ENCODE measurements at regions not wholly inside any gene's neighbourhood (a gene's known extent, or its start where the extent isn't known, plus 50 kb on each side); places are given as distances from the start of the nearest gene placed in this dataset.
"Not testable (repeated sequence)": the region's sequence is repeated elsewhere in the genome, so short reads cannot be mapped to it uniquely, and the experiment has no call there.

DNA sequence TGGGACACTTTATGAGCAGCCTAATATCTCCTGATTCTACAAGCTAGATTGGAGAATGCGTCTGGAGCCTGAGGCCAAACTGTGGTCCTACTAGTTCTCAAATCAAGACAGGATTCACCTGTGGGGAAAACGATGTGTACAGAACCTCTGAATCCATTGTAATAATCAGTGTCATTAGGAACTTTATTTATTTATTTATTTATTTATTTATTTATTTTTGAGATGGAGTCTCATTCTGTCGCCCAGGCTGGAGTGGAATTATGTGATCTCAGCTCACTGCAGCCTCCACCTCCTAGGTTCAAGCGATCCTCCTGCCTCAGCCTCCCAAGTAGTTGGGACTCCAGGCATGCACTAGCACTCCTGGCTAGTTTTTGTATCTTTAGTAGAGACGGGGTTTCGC, 52.6 kb upstream of the KIF26B start:
- not testable (repeated sequence) for DNase-seq

DNA sequence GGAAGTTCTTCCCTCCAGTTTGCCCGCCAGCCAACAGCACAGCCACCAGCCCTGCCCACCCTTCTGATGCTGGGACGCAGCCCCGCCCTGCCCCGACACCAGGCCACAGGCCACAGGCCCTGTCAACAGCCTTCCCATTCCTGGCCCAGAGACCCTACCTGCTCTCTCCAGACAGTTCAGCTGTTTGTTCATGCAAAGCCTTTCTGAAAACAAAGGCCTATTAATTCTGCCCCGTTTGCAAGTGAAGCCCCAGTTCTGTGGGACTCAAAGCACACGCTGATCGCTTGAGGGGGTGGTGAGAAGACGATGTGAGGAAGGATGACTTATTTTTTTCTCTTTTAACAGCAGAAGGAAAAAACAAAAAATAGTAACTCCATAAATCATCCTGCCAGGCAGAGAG, 55.4 kb upstream of the KIF26B start:
- no peak for DNase-seq

DNA sequence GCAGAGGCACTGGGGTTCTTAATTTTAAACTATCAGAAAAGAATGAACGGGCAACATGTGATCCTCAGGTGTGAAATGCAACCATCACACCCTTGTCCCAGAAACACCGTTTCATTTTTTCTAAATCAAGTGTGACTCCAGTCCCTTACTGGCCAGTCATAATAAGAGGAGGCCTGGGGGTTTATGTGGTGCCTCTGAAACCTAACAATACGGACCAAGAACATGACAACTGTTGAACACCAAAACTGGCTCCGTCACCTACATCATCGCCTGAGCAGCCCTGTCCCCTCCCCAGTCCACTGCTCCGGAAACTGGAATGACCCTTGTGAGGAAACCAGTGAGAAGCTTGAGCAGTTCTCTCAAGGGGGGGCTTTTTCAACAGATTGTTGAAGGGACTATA, 55.9 kb upstream of the KIF26B start:
- DNase-seq, result no peak

DNA sequence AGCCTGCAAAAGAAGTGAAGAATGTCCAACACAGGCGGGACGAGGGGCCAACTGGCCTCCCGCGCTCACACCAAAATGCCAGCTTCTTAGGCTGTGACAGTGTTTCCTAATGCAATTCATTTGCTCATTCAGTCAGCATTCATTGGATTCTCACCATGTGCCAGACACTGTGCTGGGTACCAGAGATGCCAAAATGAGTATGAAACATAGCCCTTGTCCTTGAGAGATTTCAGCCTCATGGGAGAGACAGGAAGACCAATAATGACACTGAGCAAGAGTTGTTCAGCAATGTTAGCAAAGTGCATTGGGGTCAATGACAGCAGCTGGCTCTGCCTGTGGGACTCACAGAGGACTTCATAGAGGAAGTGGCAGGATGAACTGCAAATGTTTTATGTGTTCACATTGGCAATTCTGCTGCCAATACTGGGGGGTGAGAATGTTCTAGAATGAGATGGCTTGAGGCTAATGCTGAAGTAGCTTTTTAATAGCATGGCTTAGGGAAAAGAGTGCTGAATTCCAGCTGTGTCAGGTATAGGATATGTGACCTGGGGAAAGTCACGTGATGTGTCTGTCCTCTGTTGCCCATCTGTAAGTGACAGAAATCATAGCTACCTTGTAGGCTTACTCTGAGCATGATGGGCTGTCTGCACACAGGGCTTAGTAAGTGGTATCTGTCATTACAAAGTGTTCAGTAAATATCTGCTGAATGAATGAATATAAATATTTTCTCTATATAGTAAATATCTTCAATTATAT, 58.3 kb upstream of the KIF26B start:
- no peak for DNase-seq

DNA sequence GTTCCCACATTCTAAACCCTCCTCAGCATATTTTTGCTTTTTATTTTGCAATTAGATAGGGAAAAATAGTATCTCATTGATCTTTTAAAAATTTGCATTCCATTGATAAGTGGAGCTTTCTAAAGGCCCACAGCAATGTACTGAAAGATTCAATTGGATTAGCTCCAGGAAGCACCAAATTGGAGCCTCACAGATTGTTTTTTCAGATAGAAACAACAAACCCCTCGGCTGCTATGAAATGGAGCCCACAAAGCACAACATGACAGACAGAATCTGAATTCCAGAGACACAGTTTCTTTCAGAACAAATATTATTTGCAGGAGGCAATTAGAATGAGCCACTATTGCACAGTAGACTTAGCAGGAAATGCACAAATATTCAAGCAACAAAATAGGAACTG, 58.9 kb upstream of the KIF26B start:
- no peak for DNase-seq

DNA sequence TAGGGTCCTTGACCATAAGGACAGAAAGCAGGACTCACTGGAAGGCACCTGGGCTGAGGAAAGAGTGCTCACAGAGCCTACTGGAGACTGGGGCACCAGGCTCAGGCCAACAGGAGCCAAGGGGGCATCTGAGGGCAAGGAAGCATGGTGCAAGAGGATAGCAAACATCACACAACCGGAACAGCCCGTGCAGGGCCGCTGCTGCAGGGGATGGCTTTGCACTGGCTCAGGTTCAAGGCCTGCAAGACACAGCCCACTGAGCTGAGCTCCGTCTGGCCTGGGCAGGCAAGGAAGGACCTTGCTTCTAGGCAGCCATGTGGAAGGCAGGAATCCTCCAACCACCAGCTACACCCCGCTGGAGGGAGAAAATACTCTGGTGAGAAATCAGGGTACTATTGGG, 59.8 kb upstream of the KIF26B start:
- no peak for DNase-seq

DNA sequence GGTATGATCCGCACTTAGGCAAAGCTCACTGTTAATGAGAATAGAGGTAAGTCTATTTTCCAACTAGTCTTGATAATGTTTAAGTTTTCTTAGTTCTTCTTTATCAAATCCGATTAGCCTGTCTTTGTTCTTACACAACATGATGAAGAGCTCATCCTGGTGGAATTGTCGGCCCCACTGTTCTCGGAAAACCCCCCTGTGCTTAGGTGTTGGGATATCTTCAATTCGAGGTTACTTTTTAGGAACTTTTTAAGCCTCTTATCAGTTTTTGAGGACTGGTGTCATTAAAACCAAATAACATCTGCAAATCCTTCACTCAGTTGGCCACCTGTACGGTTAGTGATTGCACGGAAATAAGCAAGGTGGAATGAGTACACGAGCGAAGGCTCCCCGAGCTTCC, 60.7 kb upstream of the KIF26B start:
- DNase-seq, result no peak

DNA sequence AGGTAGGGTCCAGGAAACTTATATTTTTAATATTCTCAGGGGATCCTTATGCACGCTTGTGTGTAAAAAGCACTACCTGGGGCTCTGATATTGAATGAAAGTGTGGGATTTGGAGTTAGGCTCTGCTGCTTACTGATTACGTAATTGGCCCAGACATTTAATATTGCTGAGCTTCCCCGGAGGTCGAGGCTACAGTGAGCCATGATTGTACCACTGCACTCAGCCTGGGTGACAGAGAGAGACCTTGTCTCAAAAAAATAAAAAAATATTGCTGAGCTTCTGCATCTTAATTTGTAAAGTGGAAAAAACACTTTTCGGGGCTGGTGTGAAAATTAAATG, 62.2 kb upstream of the KIF26B start:
- no peak for DNase-seq

DNA sequence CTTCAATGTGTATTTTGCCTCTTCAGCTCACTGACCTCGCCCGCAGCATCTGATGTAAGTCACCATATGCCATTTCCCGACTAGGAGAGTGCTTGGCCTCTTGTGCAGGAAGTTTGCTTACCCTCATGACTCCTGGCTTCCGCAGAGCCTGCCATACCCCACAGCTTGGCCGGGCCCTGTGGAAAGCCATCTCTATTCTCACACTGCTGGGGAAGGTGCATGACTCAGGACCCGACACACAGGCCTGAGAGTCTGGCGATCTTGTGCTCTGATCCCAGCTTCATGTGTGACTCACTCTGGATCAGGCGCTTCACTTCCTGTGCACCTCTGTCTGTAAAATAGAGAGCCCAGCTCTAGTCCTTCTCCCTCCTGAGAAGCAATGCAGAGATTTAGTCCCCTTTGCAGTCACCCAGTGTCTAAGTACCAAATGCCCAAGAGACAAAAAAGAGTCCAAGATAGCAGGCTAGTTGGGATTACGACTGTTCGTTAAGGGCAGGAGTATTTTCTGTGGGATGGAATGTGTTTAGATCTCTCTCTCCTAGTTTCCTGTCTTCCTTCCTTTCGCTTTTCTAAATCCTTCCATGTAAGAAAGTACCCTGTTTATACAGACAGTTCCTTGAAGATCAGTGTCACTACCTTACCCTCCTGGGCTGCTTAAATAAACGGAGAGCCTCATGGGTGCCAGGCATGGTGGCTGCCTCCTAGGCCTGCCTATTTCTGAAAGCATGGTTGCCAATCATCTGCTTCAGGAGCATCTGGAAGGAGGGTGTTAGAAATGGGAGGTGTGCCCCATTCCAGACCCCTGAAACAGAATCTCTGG, 62.8 kb upstream of the KIF26B start:
- no peak for DNase-seq

DNA sequence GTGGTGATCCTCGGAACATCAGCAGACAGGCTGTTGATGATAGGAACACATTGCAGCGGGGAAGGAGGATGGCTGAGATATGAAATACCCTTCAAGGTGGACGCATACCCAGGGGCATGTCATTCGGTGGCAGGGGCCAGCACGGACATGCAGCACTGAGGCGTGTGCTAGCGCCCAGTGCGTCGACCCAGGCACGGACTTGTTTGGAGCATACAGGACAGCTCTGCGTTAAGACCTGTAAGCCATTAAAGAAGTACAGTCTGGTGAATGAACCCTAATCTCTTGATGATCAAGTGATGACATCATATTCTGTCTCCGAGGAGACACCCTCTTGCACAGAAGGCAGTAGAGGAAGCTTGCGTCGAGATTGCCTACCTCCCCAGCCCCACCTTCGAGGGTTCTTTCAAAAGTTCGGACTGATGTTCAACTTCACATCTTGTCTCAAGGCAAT, 63.6 kb upstream of the KIF26B start:
- DNase-seq, result no peak

DNA sequence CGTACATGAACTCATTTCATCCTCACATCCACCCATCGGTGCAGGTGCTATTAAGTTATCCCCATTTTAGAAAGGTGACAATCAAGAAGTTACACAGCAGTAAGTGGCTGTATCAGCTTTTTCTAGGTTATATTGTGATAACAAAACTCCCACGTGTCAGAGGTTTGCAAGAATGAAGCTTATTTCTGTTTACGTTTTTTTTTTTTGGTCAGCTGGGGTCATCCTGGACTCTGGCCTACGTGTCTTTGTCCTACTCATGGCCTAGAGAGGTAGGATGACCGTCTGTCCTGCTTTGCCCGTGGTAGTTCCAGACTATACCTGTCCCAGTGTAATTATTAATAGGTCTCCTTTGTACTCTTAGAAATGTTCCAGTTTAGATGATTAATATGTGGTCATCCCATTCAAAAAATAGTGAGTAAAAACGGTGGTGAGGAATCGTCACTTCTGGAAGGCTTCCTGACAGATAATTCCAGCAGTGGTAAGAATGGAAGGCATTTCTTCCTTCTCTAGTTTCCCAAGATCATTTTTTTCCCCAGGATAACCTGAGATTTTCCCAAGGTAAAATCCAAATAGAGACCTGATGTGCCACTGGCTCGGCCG, 64.2 kb upstream of the KIF26B start:
- no peak for DNase-seq

DNA sequence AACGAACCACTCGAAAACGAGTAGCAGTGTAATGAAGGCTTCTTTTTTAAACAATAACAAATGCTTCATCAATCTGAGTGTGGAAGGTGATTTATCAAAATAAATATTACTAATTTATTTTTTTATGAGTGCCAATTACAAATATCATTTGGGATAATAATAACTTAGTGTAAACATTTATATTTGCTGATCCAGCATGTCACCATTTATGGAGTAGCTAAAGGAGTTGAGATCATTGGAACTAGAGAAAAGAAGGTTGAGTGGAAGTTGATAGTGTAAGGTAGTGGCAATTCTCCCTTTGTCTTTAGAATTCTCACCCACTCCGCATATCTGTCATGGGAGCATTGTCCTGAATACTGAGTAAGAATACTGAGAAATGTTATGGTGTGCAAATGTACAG, 67.1 kb upstream of the KIF26B start:
- no peak for DNase-seq

DNA sequence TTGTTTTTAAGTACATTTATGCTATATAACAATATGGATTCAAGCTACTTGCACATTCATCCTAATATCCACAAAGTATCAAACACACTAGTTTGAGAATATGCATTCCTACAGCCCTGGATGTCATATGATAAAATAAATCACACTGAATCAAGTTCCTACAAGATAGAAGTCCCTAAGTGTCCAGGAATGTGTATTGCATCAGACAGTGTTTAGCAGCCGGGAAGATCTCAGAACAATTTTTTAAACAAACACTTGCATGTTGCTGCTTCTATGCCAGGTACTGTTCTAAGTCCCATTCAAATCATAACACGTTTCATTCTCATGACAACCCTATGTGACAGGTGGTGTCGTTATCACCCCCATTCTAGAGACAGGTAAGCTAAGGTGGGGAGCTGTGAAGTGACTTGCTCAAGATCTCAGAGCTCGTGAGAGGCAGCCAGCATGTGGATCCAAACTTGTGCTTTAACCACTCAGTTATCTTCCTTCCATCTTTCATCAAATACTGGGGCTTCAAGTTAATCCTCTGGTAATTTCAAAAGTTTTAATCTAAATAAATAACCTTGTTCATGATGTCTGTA, 68.3 kb upstream of the KIF26B start:
- DNase-seq, result no peak

DNA sequence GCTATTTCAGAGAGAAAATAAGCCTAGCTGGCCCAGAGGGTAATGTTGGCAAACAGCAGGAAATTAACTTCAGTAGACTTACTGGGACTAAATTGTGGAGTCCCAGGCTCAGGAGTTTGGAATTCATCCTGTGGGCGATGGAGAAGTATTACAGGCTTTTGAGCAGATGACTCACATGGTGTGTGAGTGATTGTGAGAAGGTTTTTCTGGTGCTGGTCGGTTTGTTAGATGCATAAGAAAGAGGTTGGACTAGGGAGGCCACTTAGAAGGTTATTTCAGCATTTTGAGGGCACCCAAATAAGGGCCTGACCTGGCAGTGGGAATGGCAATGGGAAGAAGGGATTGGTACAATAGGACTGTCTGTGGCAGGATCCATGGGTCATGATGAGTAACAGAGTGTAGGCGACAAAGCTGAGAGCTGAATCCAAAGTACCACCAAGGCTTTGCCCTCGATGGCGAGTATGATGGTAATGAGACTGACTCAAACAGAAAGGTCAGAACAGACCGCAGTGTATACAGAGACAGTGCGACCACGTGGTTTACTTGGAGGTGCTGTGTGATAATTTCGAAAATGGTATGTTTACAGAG, 69.2 kb upstream of the KIF26B start:
- no peak for DNase-seq

DNA sequence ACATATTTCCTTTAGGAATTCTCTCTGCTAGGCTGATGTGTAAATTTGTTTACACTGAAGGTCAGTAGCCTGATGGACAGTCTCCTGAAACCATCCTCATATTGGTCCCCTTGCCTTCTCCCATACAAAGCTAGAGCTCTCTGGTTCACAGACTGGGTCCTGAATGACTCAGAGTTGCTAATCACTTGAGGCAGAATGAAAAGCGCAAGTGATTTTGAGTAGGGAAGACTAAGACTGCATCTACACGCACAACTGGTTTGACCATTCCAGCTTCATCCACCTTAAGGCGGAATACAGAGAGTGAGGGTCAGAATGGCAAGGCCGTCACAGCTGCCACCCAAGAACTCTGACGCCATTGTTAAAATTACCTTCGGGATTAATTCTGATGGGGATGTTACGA, 70.2 kb upstream of the KIF26B start:
- no peak for DNase-seq

DNA sequence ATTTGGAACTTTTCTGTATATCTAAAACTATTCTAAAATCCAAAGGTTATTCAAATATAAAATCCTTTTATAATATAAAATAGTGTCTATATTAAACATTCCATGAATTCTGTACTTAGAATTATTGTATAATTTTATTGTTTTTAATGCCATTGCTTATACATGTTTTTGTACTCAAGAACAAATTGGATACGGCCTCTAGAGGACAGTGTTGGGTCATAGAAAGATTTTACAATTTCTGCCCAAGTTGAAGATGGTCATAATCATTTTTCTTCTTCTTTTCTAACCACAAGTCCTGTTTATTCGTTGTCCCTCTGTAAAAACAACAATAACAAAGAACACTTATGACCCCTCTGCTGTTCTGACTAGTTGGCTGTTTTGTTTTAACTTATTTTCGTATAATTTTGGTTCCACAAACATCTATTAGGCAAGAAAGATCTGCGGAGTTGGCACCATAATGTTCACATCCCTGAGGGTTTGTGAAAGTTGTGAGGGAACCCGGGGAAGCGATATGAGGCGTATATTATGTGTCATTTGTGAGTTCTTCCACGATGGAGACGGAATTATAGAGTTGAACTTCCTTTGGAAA, 75.7 kb upstream of the KIF26B start:
- no peak for DNase-seq

DNA sequence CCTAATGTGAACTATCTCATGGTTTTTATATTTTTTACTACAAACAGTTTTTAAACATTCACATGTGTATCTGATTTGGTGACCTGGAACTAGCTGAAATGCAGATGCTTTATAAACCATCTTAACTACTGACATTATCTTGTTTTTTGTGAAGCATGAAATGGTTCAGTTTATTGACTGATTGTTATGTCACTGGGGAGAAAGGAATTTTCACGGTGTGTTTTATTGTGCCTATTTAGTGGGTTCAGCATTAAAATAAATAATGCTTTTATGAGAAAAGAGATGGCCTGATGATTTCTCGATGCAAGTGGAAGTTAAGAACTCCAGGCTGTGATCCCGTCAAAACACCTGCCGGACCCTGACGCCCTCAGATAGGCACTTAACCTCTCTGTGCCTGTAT, 79.9 kb upstream of the KIF26B start:
- DNase-seq, result no peak

DNA sequence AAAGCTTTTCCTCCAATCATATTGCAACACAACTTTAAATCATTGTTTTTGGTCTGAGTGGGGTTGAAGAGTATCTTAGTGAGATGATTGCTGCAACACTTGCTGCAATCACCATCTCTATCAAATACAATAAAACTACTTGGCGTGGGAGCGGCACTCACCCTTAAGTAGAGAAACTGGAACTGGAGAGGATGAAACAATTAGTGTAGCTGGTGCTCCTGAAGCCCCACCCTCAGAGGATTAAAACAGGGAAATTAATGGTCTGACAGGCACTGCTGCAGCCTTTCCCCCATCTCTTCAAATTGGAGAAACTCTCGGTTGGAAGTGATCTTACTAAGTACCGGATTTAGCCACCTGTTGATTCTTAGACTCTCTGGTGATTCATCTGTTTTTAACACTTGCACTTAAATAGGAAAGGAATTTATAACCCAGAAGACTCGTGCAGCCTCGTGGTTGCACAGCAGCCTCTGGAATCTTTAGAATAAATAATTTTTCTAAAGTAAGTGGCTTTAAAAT, 80.5 kb upstream of the KIF26B start:
- DNase-seq, result no peak

DNA sequence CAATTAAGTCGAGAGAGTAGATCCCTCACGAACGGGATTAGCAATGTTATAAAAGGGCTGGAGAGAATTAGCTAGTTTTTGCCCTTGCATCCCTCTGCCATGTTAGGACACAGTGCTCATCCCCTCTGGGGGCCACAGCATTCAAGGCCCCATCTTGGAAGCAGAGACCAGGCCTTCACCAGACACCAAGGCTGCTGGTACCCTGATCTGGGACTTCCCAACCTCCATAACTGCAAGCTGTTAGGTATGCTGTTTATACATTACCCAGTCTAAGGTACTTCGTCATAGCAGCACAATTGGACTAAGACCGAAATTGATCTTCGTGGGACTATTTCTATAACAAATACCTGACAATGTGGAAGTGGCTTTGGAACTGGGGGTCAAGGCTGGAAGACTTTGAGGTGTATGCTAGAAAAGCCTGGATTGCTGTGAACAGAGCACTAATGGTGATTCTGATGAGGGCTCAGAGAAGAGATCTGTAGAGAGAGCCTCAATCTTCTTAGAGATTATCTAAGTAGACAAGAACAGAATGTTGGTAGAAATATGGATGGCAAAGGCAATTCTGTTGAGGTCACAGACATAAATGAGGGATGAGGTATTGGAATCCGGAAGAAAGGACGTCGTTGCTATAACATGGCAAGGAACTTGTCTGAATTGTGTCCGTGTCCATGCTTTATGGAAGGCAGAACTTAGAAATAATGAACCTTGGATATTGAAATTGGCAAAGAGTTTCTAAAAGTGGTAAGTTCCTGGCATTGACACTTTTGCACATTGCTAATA, 83.8 kb upstream of the KIF26B start:
- DNase-seq, result no peak

DNA sequence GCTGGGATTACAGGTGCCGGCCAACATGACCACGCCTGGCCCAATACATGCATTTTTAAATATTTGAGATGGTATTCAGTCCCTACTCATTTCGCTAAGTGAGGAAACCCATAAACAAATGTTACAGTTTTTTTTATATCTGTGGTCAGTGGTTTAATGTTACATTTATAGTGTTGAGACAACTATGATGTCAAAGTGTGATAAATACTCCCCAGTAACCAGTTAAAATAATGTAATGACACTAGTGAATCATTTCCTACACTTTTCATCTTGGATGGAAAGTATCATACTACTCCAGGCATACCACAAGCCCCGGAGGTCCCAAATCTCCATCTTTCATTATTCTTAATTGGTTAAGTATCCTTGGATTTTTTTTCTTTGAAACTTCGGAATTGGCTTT, 87.5 kb upstream of the KIF26B start:
- no peak for DNase-seq

DNA sequence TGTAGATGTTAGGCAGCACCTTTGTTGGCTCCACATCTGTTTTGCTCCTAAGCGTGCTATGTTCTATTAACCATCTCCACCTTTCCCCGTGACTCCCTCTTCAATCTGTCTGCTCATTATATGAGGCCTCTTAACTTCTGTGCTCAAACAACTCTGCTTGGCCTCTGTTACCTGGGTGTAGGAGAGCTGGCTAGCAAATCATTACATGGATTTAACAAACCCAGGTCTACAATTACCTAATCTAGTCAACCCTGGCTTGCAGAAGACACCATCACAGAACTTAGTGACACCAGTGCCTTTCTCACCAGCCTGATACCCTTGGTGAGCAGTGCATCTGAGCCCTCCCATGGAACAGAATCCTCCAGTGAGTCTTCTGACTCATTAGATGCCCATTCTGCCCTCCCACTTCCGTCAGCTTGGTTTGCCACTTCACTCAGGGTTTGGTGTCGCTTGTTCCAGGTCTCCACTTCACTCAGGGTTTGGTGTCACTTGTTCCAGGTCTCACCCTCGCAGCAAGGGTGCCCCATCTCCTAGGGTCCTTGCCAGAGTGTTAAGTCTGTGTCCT, 92.0 kb upstream of the KIF26B start:
- DNase-seq, result no peak

DNA sequence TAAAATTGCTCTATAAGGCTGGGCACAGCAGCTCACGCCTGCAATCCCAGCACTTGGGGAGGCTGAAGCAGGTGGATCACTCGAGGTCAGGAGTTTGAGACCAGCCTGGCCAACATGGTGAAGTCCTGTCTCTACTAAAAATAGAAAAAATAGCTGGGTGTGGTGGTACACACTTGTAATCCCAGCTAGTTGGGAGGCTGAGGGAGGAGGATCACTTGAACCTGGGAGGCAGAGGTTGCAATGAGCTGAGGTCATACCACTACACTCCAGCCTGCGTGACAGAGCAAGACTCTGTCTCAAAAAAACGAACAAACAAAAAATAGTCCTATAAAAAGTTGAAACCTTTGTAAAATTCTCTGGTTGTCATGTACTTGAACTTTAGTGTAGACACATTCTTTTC, 93.0 kb upstream of the KIF26B start:
- not testable (repeated sequence) for DNase-seq

Data from stimulated activated naive CD4-positive, alpha-beta T cell (primary cell).